IMR-90 (cell line): ENCODE measurements at regions not wholly inside any gene's neighbourhood (a gene's known extent, or its start where the extent isn't known, plus 50 kb on each side); places are given as distances from the start of the nearest gene placed in this dataset.
A peak's percentile ranks its signal among the peaks of the same experiment; 100 is the strongest.

Experiments
- ATAC-seq: fragments of 200-7000 bp; cut with Tn5 transposase; 2 replicates; pipeline ENCODE4 v1.9.1; 2020; ENCODE audit warnings: low read depth, mild to moderate bottlenecking, moderate library complexity
- BruUV-seq: library from RNA; stranded (reverse); fragments of 400-500 nt; replicated peaks from 2 replicates; lab custom pipeline; 2021; lab: Mats Ljungman, UMichigan
- CTCF ChIA-PET: fragments of 300-600 bp; formaldehyde crosslinking; extraction: SDS; loops from one replicate; lab custom pipeline; 2021; ENCODE audit warnings: antibody characterized with exemption; lab: Yijun Ruan, JAX
- POLR2A ChIA-PET: fragments of 300-600 bp; sonication (Branson Sonifier 250); formaldehyde crosslinking; loops from one replicate; lab custom pipeline; 2022; ENCODE audit warnings: antibody characterized with exemption; ENCODE audit not compliant: unreplicated experiment; lab: Charles Lee
- DNase-seq: peaks from one replicate; pipeline ENCODE4 v3.0.0; 2013
- H2AFZ ChIP-seq: replicated peaks from 2 replicates; pipeline ENCODE3; 2013; ENCODE audit warnings: low read length, mild to moderate bottlenecking; ENCODE audit not compliant: poor library complexity
- H2AK5ac ChIP-seq: 2 replicates; pipeline ENCODE4 v1.6.1; 2013; ENCODE audit warnings: low read depth, low read length, inconsistent platforms
- H2AK9ac ChIP-seq: replicated peaks from 2 replicates; pipeline ENCODE3; 2013; ENCODE audit warnings: mild to moderate bottlenecking, low read depth, low read length, moderate library complexity; ENCODE audit not compliant: poor library complexity
- H2BK120ac ChIP-seq: 2 replicates; pipeline ENCODE4 v1.6.1; 2013; ENCODE audit warnings: low read depth, low read length, inconsistent platforms
- H2BK15ac ChIP-seq: 3 replicates; pipeline ENCODE4 v1.6.1; 2013; ENCODE audit warnings: low read depth, low read length, inconsistent platforms
- H2BK20ac ChIP-seq: 2 replicates; pipeline ENCODE4 v1.6.1; 2013; ENCODE audit warnings: low read depth, mild to moderate bottlenecking, inconsistent platforms, low read length, moderate library complexity
- H2BK5ac ChIP-seq: 2 replicates; pipeline ENCODE4 v1.6.1; 2013; ENCODE audit warnings: mild to moderate bottlenecking, low read depth, low read length, inconsistent platforms; ENCODE audit not compliant: poor library complexity, severe bottlenecking
- H3K14ac ChIP-seq: replicated peaks from 2 replicates; pipeline ENCODE4 v1.6.1; 2013; ENCODE audit warnings: low read depth, low read length, inconsistent platforms
- H3K18ac ChIP-seq: 2 replicates; pipeline ENCODE4 v1.6.1; 2013; ENCODE audit warnings: low read depth, low read length, control low read depth
- H3K23ac ChIP-seq: 2 replicates; pipeline ENCODE4 v1.6.1; 2013; ENCODE audit warnings: low read depth, low read length, inconsistent platforms
- H3K27ac ChIP-seq: 2 replicates; pipeline ENCODE4 v1.5.1; 2013; ENCODE audit warnings: mild to moderate bottlenecking, control low read depth, low read length; ENCODE audit not compliant: insufficient read depth
- H3K27me3 ChIP-seq: 2 replicates; pipeline ENCODE4 v1.6.1; 2013; ENCODE audit warnings: low read length; ENCODE audit not compliant: control insufficient read depth, insufficient read depth
- H3K36me3 ChIP-seq: 2 replicates; pipeline ENCODE4 v1.6.1; 2013; ENCODE audit warnings: low read length, mixed read lengths; ENCODE audit not compliant: control insufficient read depth, insufficient read depth
- H3K4ac ChIP-seq: 2 replicates; pipeline ENCODE4 v1.6.1; 2013; ENCODE audit warnings: low read depth, low read length, inconsistent platforms
- H3K4me1 ChIP-seq: 2 replicates; pipeline ENCODE4 v1.6.1; 2013; ENCODE audit warnings: low read length, mixed read lengths; ENCODE audit not compliant: control insufficient read depth, insufficient read depth
- H3K4me2 ChIP-seq: 2 replicates; pipeline ENCODE4 v1.6.1; 2013; ENCODE audit warnings: low read depth, mild to moderate bottlenecking, control low read depth, low read length, moderate library complexity
- H3K4me3 ChIP-seq: 2 replicates; pipeline ENCODE4 v1.5.1; 2013; ENCODE audit warnings: low read depth, mild to moderate bottlenecking, control low read depth, low read length, moderate library complexity; ENCODE audit not compliant: insufficient read depth
- H3K56ac ChIP-seq: 2 replicates; pipeline ENCODE4 v1.6.1; 2013; ENCODE audit warnings: low read length, inconsistent platforms; ENCODE audit not compliant: insufficient read depth; ENCODE audit errors: extremely low read depth
- H3K79me1 ChIP-seq, 2 experiments: 2 replicates each; pipeline ENCODE4 v1.6.1; 2013; ENCODE audit warnings: low read length in 2 of 2, inconsistent platforms in 1 of 2, low read depth in 1 of 2
- H3K9ac ChIP-seq: 2 replicates; pipeline ENCODE4 v1.6.1; 2013; ENCODE audit warnings: low read depth, low read length, control low read depth
- H3K9me1 ChIP-seq: 2 replicates; pipeline ENCODE4 v1.6.1; 2013; ENCODE audit warnings: low read length, inconsistent platforms; ENCODE audit not compliant: insufficient read depth
- H3K9me3 ChIP-seq: 2 replicates; pipeline ENCODE4 v1.6.1; 2013; ENCODE audit warnings: low read length; ENCODE audit not compliant: control insufficient read depth, insufficient read depth
- H4K20me1 ChIP-seq: 2 replicates; pipeline ENCODE4 v1.6.1; 2013; ENCODE audit warnings: low read length, inconsistent platforms; ENCODE audit not compliant: insufficient read depth
- H4K5ac ChIP-seq: 2 replicates; pipeline ENCODE4 v1.6.1; 2013; ENCODE audit warnings: mild to moderate bottlenecking, low read depth, low read length, control low read depth
- H4K8ac ChIP-seq, 2 experiments: 2 replicates each; pipeline ENCODE4 v1.6.1; 2013; ENCODE audit warnings: low read depth in 2 of 2, low read length in 2 of 2, control low read depth in 1 of 2, inconsistent platforms in 1 of 2
- H4K91ac ChIP-seq: 2 replicates; pipeline ENCODE4 v1.6.1; 2013; ENCODE audit warnings: low read depth, low read length, inconsistent platforms; ENCODE audit not compliant: insufficient read depth
- CTCF ChIP-seq: conservative IDR thresholded peaks from 2 replicates; pipeline ENCODE4 v1.5.1; 2012; ENCODE audit warnings: mild to moderate bottlenecking, low read depth, low read length, improper control_type of control experiment
- ELK1 ChIP-seq: fragments of 150-350 bp; IDR thresholded peaks from 2 replicates; pipeline ENCODE4 v1.6.1; 2016; ENCODE audit warnings: low read depth, mild to moderate bottlenecking, low read length, moderate library complexity, borderline replicate concordance
- FOS ChIP-seq: fragments of 150-350 bp; IDR thresholded peaks from 2 replicates; pipeline ENCODE4 v1.6.1; 2016; ENCODE audit warnings: low read depth, low read length
- MAFK ChIP-seq: IDR thresholded peaks from 2 replicates; pipeline ENCODE4 v1.6.1; 2012; ENCODE audit warnings: low read depth, low read length, improper control_type of control experiment
- RAD21 ChIP-seq: IDR thresholded peaks from 2 replicates; pipeline ENCODE4 v1.6.1; 2012; ENCODE audit warnings: low read length, improper control_type of control experiment
- RFX5 ChIP-seq: IDR thresholded peaks from 2 replicates; pipeline ENCODE4 v1.8.0; 2012; ENCODE audit warnings: low read depth, mild to moderate bottlenecking, low read length, moderate library complexity
- USF2 ChIP-seq: fragments of 150-350 bp; IDR thresholded peaks from 2 replicates; pipeline ENCODE4 v1.6.1; 2017; ENCODE audit warnings: mild to moderate bottlenecking, antibody characterized with exemption, low read length, low read depth
- WGBS, 2 experiments: methylation state at CpG; one replicate each; pipeline versions ENCODE4 v1.1.5 to v1.1.7; 2013; ENCODE audit warnings: missing lambda C conversion rate in 2 of 2; ENCODE audit not compliant: insufficient read length in 1 of 2; ENCODE audit errors: extremely low coverage in 2 of 2; 5-methylcytosine and 5-hydroxymethylcytosine counted together
- dilution Hi-C: fragments of 300-500 bp; cut with HindIII; formaldehyde crosslinking; loops from one replicate; pipeline ENCODE4 v1.14.3; 2018; ENCODE audit warnings: low sequenced_read_pairs; ENCODE audit not compliant: unreplicated experiment
- in situ Hi-C: fragments of 300-500 bp; cut with MboI; formaldehyde crosslinking; loops from 3 replicates; pipeline ENCODE4 v1.14.3; 2019; ENCODE audit warnings: low sequenced_read_pairs, inconsistent platforms, mixed read lengths
- intact Hi-C: fragments of 100-400 bp; cut with micrococcal nuclease; formaldehyde crosslinking; loops from 2 replicates; pipeline ENCODE4 v1.10.0; 2022

- no peak overlapping the region for H4K8ac ChIP-seq
- no peak for DNase-seq
- no peak overlapping the region for H3K14ac ChIP-seq
- no peak overlapping the region for H2BK15ac ChIP-seq
- no CpG with 5 or more reads among the region's 3 CpGs for WGBS, 2 experiments
- POLR2A ChIA-PET = no interaction called here
- no peak overlapping the region for H4K5ac ChIP-seq
- H3K9me3 ChIP-seq = no peaks in the 10 kb centered on the region
- no peak overlapping the region for H3K4me3 ChIP-seq
- no peak for TF ChIP-seq RAD21
- no peak for TF ChIP-seq FOS
- TF ChIP-seq RFX5 = no peak
- no peak for TF ChIP-seq CTCF
- TF ChIP-seq USF2 = no peak
- no peak for TF ChIP-seq ELK1
- TF ChIP-seq MAFK = peak; percentile 41; the same call in 1 of the 2 replicates
- H4K91ac ChIP-seq = no peak overlapping the region
- H3K27ac ChIP-seq = no peak overlapping the region
- no TSS peak for BruUV-seq
- intact Hi-C loops (no loop called here), dilution Hi-C loops (no loop called here), in situ Hi-C loops (no loop called here)
- no peak overlapping the region for H3K23ac ChIP-seq
- H3K9ac ChIP-seq = no peak overlapping the region
- no peak overlapping the region for H2AFZ ChIP-seq
- no peak overlapping the region for H2BK20ac ChIP-seq
- H3K56ac ChIP-seq = no peak overlapping the region
- no peak overlapping the region for H2AK5ac ChIP-seq
- no peak for ATAC-seq
- H4K20me1 ChIP-seq = no peaks in the 10 kb centered on the region
- H2BK120ac ChIP-seq = no peak overlapping the region
- no peak overlapping the region for H2AK9ac ChIP-seq
- no peaks in the 10 kb centered on the region for H3K79me1 ChIP-seq
- no peak overlapping the region for H3K4me2 ChIP-seq
- H3K36me3 ChIP-seq = no peaks in the 10 kb centered on the region
- H2BK5ac ChIP-seq = no peak overlapping the region
- peaks cover 2% of the 10 kb centered on the region for H3K27me3 ChIP-seq
- H3K9me1 ChIP-seq = no peaks in the 10 kb centered on the region; the same call in 1 of the 2 replicates
- no peak overlapping the region for H3K4ac ChIP-seq
- H3K18ac ChIP-seq = no peak overlapping the region
- CTCF ChIA-PET = no interaction called here
- peaks cover 2% of the 10 kb centered on the region; the same call in 1 of the 2 replicates for H3K4me1 ChIP-seq
These were observed 128.8 kb upstream of the ARHGAP28 start for GRCh38 chr18:6600667-6601167.
